Sigmoid colon (tissue), 4 donors: ENCODE measurements at regions not wholly inside any gene's neighbourhood (a gene's known extent, or its start where the extent isn't known, plus 50 kb on each side); places are given as distances from the start of the nearest gene placed in this dataset.
"Not testable (repeated sequence)": the region's sequence is repeated elsewhere in the genome, so short reads cannot be mapped to it uniquely, and the experiment has no call there.

Experiments used
- EP300 ChIP-seq, 4 donors: sonication (generic); formaldehyde crosslinking; IDR thresholded peaks; one replicate each; pipeline ENCODE4 v1.6.1; 2017; ENCODE audit warnings: antibody characterized with exemption in 4 of 4
- POLR2A ChIP-seq, 2 donors: fragments of 450-650 bp; IDR thresholded peaks; one replicate each; pipeline ENCODE4 v1.6.1; 2016; ENCODE audit warnings: antibody characterized with exemption in 2 of 2, mild to moderate bottlenecking in 2 of 2, moderate library complexity in 2 of 2
- POLR2AphosphoS5 ChIP-seq, 4 donors: sonication (generic); formaldehyde crosslinking; IDR thresholded peaks; one replicate each; pipeline ENCODE4 v1.6.1; 2017; ENCODE audit warnings: antibody characterized with exemption in 4 of 4
- TF ChIP-seq, protein P1 (sequence below), 4 experiments: fragments of 450-650 bp in 3 of 4; fragments of 200-600 bp in 1 of 4; IDR thresholded peaks; one replicate each; pipeline ENCODE4 v1.5.1; 2016 to 2019; ENCODE audit warnings: antibody characterized with exemption in 4 of 4, mild to moderate bottlenecking in 3 of 4, moderate library complexity in 2 of 4

DNA sequence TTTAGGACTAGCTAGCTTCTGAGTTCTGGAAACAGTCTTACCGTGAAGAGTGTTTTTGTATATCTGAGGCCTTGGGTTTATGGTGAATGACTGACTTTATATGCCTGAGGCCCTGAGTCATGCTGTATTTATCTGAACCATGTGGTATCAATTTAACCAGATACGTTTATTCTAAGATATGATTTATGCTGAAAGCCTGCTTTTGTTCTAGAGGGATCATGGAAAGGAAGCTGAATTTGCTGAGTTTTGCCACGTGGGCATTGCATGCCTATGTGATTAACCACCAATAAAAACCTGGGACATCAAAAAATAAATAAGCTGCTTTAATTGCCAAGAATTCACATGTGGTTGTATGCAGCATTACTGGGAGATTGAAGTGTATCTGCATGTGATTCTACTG lies 1374.7 kb upstream of the PCDH10 start:
- TF ChIP-seq POLR2A, POLR2AphosphoS5, EP300 (IDR thresholded peaks at IDR 0.05): not testable (repeated sequence)
- TF ChIP-seq, protein P1, sequence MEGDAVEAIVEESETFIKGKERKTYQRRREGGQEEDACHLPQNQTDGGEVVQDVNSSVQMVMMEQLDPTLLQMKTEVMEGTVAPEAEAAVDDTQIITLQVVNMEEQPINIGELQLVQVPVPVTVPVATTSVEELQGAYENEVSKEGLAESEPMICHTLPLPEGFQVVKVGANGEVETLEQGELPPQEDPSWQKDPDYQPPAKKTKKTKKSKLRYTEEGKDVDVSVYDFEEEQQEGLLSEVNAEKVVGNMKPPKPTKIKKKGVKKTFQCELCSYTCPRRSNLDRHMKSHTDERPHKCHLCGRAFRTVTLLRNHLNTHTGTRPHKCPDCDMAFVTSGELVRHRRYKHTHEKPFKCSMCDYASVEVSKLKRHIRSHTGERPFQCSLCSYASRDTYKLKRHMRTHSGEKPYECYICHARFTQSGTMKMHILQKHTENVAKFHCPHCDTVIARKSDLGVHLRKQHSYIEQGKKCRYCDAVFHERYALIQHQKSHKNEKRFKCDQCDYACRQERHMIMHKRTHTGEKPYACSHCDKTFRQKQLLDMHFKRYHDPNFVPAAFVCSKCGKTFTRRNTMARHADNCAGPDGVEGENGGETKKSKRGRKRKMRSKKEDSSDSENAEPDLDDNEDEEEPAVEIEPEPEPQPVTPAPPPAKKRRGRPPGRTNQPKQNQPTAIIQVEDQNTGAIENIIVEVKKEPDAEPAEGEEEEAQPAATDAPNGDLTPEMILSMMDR (IDR thresholded peaks at IDR 0.05), result not testable (repeated sequence)
